Osteocyte (in vitro differentiated cells): ENCODE measurements at regions not wholly inside any gene's neighbourhood (a gene's known extent, or its start where the extent isn't known, plus 50 kb on each side); places are given as distances from the start of the nearest gene placed in this dataset.
"Not testable (repeated sequence)": the region's sequence is repeated elsewhere in the genome, so short reads cannot be mapped to it uniquely, and the experiment has no call there.

Source experiments
- DNase-seq: peaks from one replicate; pipeline ENCODE4 v3.0.0; 2021; ENCODE audit warnings: mixed read lengths; ENCODE audit not compliant: unreplicated experiment; ENCODE audit errors: extremely low spot score
- H3K27ac Mint-ChIP-seq: one replicate; pipeline ENCODE4 v1.8.0; 2021; ENCODE audit warnings: mild to moderate bottlenecking, mixed read lengths; ENCODE audit not compliant: unreplicated experiment
- H3K27me3 Mint-ChIP-seq: one replicate; pipeline ENCODE4 v1.8.0; 2021; ENCODE audit warnings: mixed read lengths; ENCODE audit not compliant: unreplicated experiment
- H3K36me3 Mint-ChIP-seq: one replicate; pipeline ENCODE4 v1.8.0; 2021; ENCODE audit warnings: mixed read lengths; ENCODE audit not compliant: unreplicated experiment
- H3K4me1 Mint-ChIP-seq: one replicate; pipeline ENCODE4 v1.8.0; 2021; ENCODE audit warnings: mixed read lengths; ENCODE audit not compliant: unreplicated experiment
- H3K4me3 Mint-ChIP-seq: one replicate; pipeline ENCODE4 v1.8.0; 2021; ENCODE audit warnings: mild to moderate bottlenecking, moderate library complexity, mixed read lengths; ENCODE audit not compliant: unreplicated experiment
- H3K9me3 Mint-ChIP-seq: one replicate; pipeline ENCODE4 v1.8.0; 2021; ENCODE audit warnings: mixed read lengths; ENCODE audit not compliant: unreplicated experiment
- CTCF ChIP-seq: fragments of 200-600 bp; sonication (generic); IDR thresholded peaks from 2 replicates; pipeline ENCODE4 v1.5.0; 2021; ENCODE audit warnings: antibody characterized with exemption, mild to moderate bottlenecking, moderate library complexity

GRCh38 chr4:96455045-96455720, 615.3 kb downstream of the PDHA2 start:
- no peak overlapping the region for H3K4me3 Mint-ChIP-seq
- DNase-seq = no peak
- no peak overlapping the region for H3K27ac Mint-ChIP-seq
- no peak for TF ChIP-seq CTCF
- peaks cover 16% of the 10 kb centered on the region for H3K9me3 Mint-ChIP-seq
- no peaks in the 10 kb centered on the region for H3K4me1 Mint-ChIP-seq
- no peaks in the 10 kb centered on the region for H3K27me3 Mint-ChIP-seq
- H3K36me3 Mint-ChIP-seq = no peaks in the 10 kb centered on the region

- H3K36me3 Mint-ChIP-seq, H3K27ac Mint-ChIP-seq, H3K4me1 Mint-ChIP-seq, DNase-seq, H3K9me3 Mint-ChIP-seq, H3K4me3 Mint-ChIP-seq, H3K27me3 Mint-ChIP-seq: not testable (repeated sequence)
Measured at GRCh38 chr4:96458031-96458430, 618.1 kb downstream of the PDHA2 start.

- Mint-ChIP-seq H3K4me1 (no peaks in the 10 kb centered on the region), H3K36me3 (no peaks in the 10 kb centered on the region), H3K4me3 (no peak overlapping the region), H3K9me3 (peaks cover 7% of the 10 kb centered on the region), H3K27ac (no peak overlapping the region), H3K27me3 (no peaks in the 10 kb centered on the region)
- no peak for TF ChIP-seq CTCF
- DNase-seq = no peak
Measured at GRCh38 chr4:96459105-96459504, 619.2 kb downstream of the PDHA2 start.

- no peak overlapping the region for H3K27ac Mint-ChIP-seq
- H3K4me1 Mint-ChIP-seq = no peaks in the 10 kb centered on the region
- H3K36me3 Mint-ChIP-seq = no peaks in the 10 kb centered on the region
- TF ChIP-seq CTCF = no peak
- peaks cover 3% of the 10 kb centered on the region for H3K27me3 Mint-ChIP-seq
- H3K9me3 Mint-ChIP-seq = peaks cover 10% of the 10 kb centered on the region
- DNase-seq = no peak
- no peak overlapping the region for H3K4me3 Mint-ChIP-seq
Measured at GRCh38 chr4:96465834-96466233, 625.9 kb downstream of the PDHA2 start.

- H3K27me3 Mint-ChIP-seq = peaks cover 3% of the 10 kb centered on the region
- TF ChIP-seq CTCF = no peak
- no peak for DNase-seq
- peaks cover 1% of the 10 kb centered on the region for H3K36me3 Mint-ChIP-seq
- H3K9me3 Mint-ChIP-seq = peaks cover 23% of the 10 kb centered on the region
- no peak overlapping the region for H3K4me3 Mint-ChIP-seq
- H3K27ac Mint-ChIP-seq = no peak overlapping the region
- no peaks in the 10 kb centered on the region for H3K4me1 Mint-ChIP-seq
Measured at GRCh38 chr4:96471956-96472867, 632.3 kb downstream of the PDHA2 start.
